GM19452 (cell line): ENCODE measurements at regions not wholly inside any gene's neighbourhood (a gene's known extent, or its start where the extent isn't known, plus 50 kb on each side); places are given as distances from the start of the nearest gene placed in this dataset.

Experiments
- ATAC-seq: cut with Tn5 transposase; IDR thresholded peaks from one replicate; pipeline ENCODE4 v1.9.1; 2021; ENCODE audit not compliant: unreplicated experiment

GRCh38 chr13:31675440-31675953 is 63.8 kb upstream of the RXFP2 start:
- ATAC-seq, result no peak

DNA sequence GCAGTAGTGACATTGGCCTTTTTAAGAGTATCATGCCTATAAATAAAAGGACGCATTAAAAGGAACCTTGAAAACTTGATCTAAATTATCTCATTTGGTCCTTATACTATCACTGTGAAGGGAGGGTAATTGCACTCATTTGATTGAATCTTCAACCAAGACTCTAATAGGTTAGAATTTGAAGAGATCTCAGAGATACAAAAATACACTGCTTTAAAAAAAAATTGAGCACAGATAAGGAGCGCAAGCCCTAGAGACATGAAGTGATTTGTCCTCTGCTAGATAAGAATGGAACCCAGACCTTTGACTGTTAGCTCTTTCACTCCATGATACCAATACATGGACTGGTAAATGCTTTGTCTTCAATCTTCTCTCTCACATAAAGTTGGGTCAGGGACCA is 58.2 kb upstream of the RXFP2 start:
- no peak for ATAC-seq

DNA sequence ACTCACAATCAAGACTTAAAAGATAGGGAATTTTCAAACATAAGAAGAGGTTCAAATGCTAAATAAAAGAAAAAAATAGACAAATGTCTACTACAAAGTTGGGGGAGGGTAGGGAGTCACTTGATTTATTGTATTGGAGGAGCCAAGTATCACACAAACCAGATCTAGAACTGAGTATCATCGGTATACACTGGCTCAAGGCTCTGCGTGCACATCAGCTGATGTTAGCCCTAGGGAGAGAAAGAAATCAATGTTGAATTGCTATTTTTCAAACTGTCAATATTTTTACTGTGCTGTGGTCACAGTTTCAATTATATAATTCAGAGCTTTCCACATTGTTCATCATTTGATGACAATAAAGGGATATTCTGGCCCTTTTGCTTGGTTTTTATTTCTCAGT is 54.9 kb upstream of the RXFP2 start:
- ATAC-seq, result no peak

GRCh38 chr13:31686670-31687425 is 52.5 kb upstream of the RXFP2 start:
- no peak for ATAC-seq
